ENCODE measurements at regions not wholly inside any gene's neighbourhood (a gene's known extent, or its start where the extent isn't known, plus 50 kb on each side); places are given as distances from the start of the nearest gene placed in this dataset.
"Not testable (repeated sequence)": the region's sequence is repeated elsewhere in the genome, so short reads cannot be mapped to it uniquely, and the experiment has no call there.

- peaks cover 0 to 13% (median 0%) of the 10 kb centered on the region in 6 donors for H3K4me1 ChIP-seq
- intact Hi-C loops (cut with DNase I; ENCODE audit: low total_unique reads); H3K27ac ChIP-seq; H3K9me3 ChIP-seq; H3K36me3 ChIP-seq; H3K27me3 ChIP-seq (replicated peaks in 1 of 7); DNase-seq; H3K4me3 ChIP-seq: not testable (repeated sequence)
- WGBS, 5 donors = 50 to 100% (median 79%) methylated on average over 1 to 4 of the region's 6 CpGs; no CpG with 5 or more reads in 1 of the 5 donors
These were observed 51.5 kb downstream of the PPIAL4A start for GRCh38 chr1:120941066-120941465.

GRCh38 chr1:120941836-120942217 is 52.3 kb downstream of the PPIAL4A start:
- intact Hi-C loops (cut with DNase I; ENCODE audit: low total_unique reads); DNase-seq; H3K27me3 ChIP-seq (replicated peaks in 1 of 7); H3K9me3 ChIP-seq; H3K36me3 ChIP-seq: not testable (repeated sequence)
- peak overlapping the region; percentile 70 to 93 (median 84) for H3K27ac ChIP-seq
- peaks cover 0 to 13% (median 0%) of the 10 kb centered on the region in 6 donors for H3K4me1 ChIP-seq
- peak overlapping the region; percentile 10 to 67 (median 33) for H3K4me3 ChIP-seq
- 0 to 10% (median 6%) methylated on average over 12 of the region's 12 CpGs for WGBS, 5 donors

- H3K9me3 ChIP-seq; H3K36me3 ChIP-seq; intact Hi-C loops (cut with DNase I; ENCODE audit: low total_unique reads); H3K27me3 ChIP-seq (replicated peaks in 1 of 7): not testable (repeated sequence)
- H3K4me3 ChIP-seq = peak overlapping the region; percentile 10 to 67 (median 33)
- H3K27ac ChIP-seq = peak overlapping the region; percentile 70 to 93 (median 84)
- 1 to 7% (median 2%) methylated on average over 23 to 33 of the region's 34 CpGs for WGBS, 5 donors
- TF ChIP-seq POLR2A (IDR thresholded peaks at IDR 0.05) = peak in 1 of 3 donors; percentile 32
- TF ChIP-seq POLR2AphosphoS5 (IDR thresholded peaks at IDR 0.05) = peak; percentile 83 to 89 (median 88)
- H3K4me1 ChIP-seq = peaks cover 0 to 13% (median 0%) of the 10 kb centered on the region in 6 donors
- peak; percentile 93 for DNase-seq
These were observed 52.8 kb downstream of the PPIAL4A start for GRCh38 chr1:120942218-120942944.

GRCh38 chr1:120942945-120943319 is 53.4 kb downstream of the PPIAL4A start:
- H3K27me3 ChIP-seq (replicated peaks in 1 of 7); H3K4me3 ChIP-seq; DNase-seq; H3K9me3 ChIP-seq; intact Hi-C loops (cut with DNase I; ENCODE audit: low total_unique reads); H3K36me3 ChIP-seq: not testable (repeated sequence)
- WGBS, 5 donors = no CpG with 5 or more reads among the region's 9 CpGs
- Histone ChIP-seq H3K4me1 (peaks cover 0 to 13% (median 0%) of the 10 kb centered on the region in 6 donors), H3K27ac (peak overlapping the region in 4 of 8 donors; percentile 84 to 93 (median 86))

GRCh38 chr1:120944691-120945090 is 55.1 kb downstream of the PPIAL4A start:
- H3K4me1 ChIP-seq; H3K9me3 ChIP-seq; DNase-seq; intact Hi-C loops (cut with DNase I; ENCODE audit: low total_unique reads); H3K27ac ChIP-seq; H3K4me3 ChIP-seq; H3K36me3 ChIP-seq; H3K27me3 ChIP-seq (replicated peaks in 1 of 7): not testable (repeated sequence)
- 85 to 94% (median 88%) methylated on average over 8 to 20 of the region's 20 CpGs for WGBS, 5 donors

- H3K27me3 ChIP-seq (replicated peaks in 1 of 7); DNase-seq; intact Hi-C loops (cut with DNase I; ENCODE audit: low total_unique reads); H3K27ac ChIP-seq; H3K4me3 ChIP-seq; H3K36me3 ChIP-seq; H3K4me1 ChIP-seq; H3K9me3 ChIP-seq: not testable (repeated sequence)
- WGBS, 5 donors = 58 to 93% (median 79%) methylated on average over 6 to 9 of the region's 10 CpGs
These were observed 55.6 kb downstream of the PPIAL4A start for GRCh38 chr1:120945122-120945521.

- DNase-seq; H3K27ac ChIP-seq; H3K36me3 ChIP-seq; H3K4me1 ChIP-seq; H3K4me3 ChIP-seq; intact Hi-C loops (cut with DNase I; ENCODE audit: low total_unique reads); H3K27me3 ChIP-seq (replicated peaks in 1 of 7); H3K9me3 ChIP-seq: not testable (repeated sequence)
- WGBS, 5 donors = 62 to 81% (median 72%) methylated on average over 4 of the region's 4 CpGs
These were observed 57.5 kb downstream of the PPIAL4A start for GRCh38 chr1:120947114-120947513.

GRCh38 chr1:120949724-120950123 is 60.2 kb downstream of the PPIAL4A start:
- H3K4me1 ChIP-seq; H3K4me3 ChIP-seq; H3K9me3 ChIP-seq; DNase-seq; H3K27ac ChIP-seq; intact Hi-C loops (cut with DNase I; ENCODE audit: low total_unique reads); H3K27me3 ChIP-seq (replicated peaks in 1 of 7): not testable (repeated sequence)
- H3K36me3 ChIP-seq = peaks cover 0 to 12% (median 1%) of the 10 kb centered on the region in 6 donors
- WGBS, 5 donors = 96 to 98% (median 97%) methylated on average over 11 of the region's 11 CpGs

- H3K36me3 ChIP-seq = peaks cover 0 to 16% (median 3%) of the 10 kb centered on the region in 6 donors
- DNase-seq; intact Hi-C loops (cut with DNase I; ENCODE audit: low total_unique reads); H3K27me3 ChIP-seq (replicated peaks in 1 of 7); H3K27ac ChIP-seq; H3K4me3 ChIP-seq; H3K4me1 ChIP-seq; H3K9me3 ChIP-seq: not testable (repeated sequence)
- 64 to 78% (median 73%) methylated on average over 1 of the region's 1 CpG for WGBS, 5 donors
These were observed 61.1 kb downstream of the PPIAL4A start for GRCh38 chr1:120950633-120951032.

GRCh38 chr1:120951100-120951499 is 61.5 kb downstream of the PPIAL4A start:
- DNase-seq; H3K27ac ChIP-seq; H3K9me3 ChIP-seq; H3K4me3 ChIP-seq; intact Hi-C loops (cut with DNase I; ENCODE audit: low total_unique reads); H3K27me3 ChIP-seq (replicated peaks in 1 of 7); H3K4me1 ChIP-seq: not testable (repeated sequence)
- 75 to 100% (median 86%) methylated on average over 1 to 4 of the region's 4 CpGs for whole genome bisulfite sequencing, 5 donors
- H3K36me3 ChIP-seq = peaks cover 0 to 16% (median 3%) of the 10 kb centered on the region in 6 donors

GRCh38 chr1:120952207-120952870 is 62.8 kb downstream of the PPIAL4A start:
- DNase-seq; H3K27ac ChIP-seq; H3K4me1 ChIP-seq; H3K27me3 ChIP-seq (replicated peaks in 1 of 7); intact Hi-C loops (cut with DNase I; ENCODE audit: low total_unique reads); H3K9me3 ChIP-seq: not testable (repeated sequence)
- Histone ChIP-seq H3K36me3 (peaks cover 0 to 16% (median 3%) of the 10 kb centered on the region in 6 donors), H3K4me3 (peak overlapping the region in 2 of 8 donors; percentile 19 to 31)
- 58 to 73% (median 65%) methylated on average over 16 to 31 of the region's 38 CpGs for WGBS, 5 donors
